AG09309 (cell line): ENCODE measurements at regions not wholly inside any gene's neighbourhood (a gene's known extent, or its start where the extent isn't known, plus 50 kb on each side); places are given as distances from the start of the nearest gene placed in this dataset.

ENCODE experiments used
- DNase-seq: peaks from one replicate; pipeline ENCODE4 v3.0.0-alpha.2; 2010; ENCODE audit warnings: low read depth
- H3K4me3 ChIP-seq: 2 replicates; pipeline ENCODE4 v1.5.1; 2011; ENCODE audit warnings: mild to moderate bottlenecking, low read depth, low read length, moderate library complexity; ENCODE audit not compliant: control insufficient read depth
- TF ChIP-seq, protein P1 (sequence below): IDR thresholded peaks from 2 replicates; pipeline ENCODE4 v1.5.1; 2011; ENCODE audit warnings: mild to moderate bottlenecking, low read depth, low read length, inconsistent platforms; ENCODE audit not compliant: insufficient read depth, control insufficient read depth; ENCODE audit errors: missing control alignments

- no peak overlapping the region for H3K4me3 ChIP-seq
- TF ChIP-seq, protein P1, sequence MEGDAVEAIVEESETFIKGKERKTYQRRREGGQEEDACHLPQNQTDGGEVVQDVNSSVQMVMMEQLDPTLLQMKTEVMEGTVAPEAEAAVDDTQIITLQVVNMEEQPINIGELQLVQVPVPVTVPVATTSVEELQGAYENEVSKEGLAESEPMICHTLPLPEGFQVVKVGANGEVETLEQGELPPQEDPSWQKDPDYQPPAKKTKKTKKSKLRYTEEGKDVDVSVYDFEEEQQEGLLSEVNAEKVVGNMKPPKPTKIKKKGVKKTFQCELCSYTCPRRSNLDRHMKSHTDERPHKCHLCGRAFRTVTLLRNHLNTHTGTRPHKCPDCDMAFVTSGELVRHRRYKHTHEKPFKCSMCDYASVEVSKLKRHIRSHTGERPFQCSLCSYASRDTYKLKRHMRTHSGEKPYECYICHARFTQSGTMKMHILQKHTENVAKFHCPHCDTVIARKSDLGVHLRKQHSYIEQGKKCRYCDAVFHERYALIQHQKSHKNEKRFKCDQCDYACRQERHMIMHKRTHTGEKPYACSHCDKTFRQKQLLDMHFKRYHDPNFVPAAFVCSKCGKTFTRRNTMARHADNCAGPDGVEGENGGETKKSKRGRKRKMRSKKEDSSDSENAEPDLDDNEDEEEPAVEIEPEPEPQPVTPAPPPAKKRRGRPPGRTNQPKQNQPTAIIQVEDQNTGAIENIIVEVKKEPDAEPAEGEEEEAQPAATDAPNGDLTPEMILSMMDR, result no peak
- no peak for DNase-seq
These were observed 61.2 kb upstream of the TRABD2B start for GRCh38 chr1:48058135-48059025.

DNA sequence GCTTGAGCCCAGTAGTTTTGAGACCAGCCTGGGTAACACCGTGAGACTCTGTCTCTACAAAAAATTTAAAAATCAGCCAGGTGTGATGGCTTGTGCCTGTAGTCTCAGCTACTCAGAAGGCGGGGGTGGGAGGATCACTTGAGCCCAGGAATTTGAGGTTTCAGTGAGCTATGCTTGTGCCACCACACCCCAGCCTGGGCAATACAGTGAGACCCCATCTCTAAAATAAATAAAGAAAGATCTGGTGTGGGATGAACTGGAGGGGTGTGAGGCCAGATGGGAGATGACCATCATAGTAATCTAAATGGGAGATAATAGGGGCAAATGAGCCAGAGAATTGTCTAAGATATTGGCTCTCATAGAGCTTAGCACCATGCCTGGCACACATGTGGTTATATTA is 60.1 kb upstream of the TRABD2B start:
- TF ChIP-seq, protein P1, result no peak
- DNase-seq, result no peak
- no peak overlapping the region for H3K4me3 ChIP-seq

- H3K4me3 ChIP-seq, result no peak overlapping the region
- TF ChIP-seq, protein P1, result no peak
- no peak for DNase-seq
These were observed 58.9 kb upstream of the TRABD2B start for GRCh38 chr1:48055876-48056764.

DNA sequence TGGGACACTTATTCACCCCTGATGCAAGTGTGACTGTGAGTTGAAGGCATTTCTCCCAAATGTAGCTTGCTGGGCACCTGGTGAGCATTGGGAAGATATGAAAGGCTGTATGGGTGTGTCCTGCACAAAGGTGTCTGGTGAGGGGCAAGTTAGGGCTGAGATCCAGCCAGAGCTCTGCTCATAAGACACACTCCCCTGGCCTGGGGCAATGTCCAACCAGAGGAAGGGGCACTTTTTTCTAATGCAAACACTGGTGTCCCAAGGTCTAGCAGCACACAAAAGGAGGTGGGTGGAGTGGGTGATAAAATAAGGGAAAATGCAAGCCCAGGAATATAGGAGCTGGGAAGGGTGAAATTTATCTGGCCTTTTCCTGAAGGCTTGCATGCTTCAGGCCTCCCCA is 57.0 kb upstream of the TRABD2B start:
- no peak overlapping the region for H3K4me3 ChIP-seq
- TF ChIP-seq, protein P1, result no peak
- no peak for DNase-seq

- DNase-seq, result no peak
- H3K4me3 ChIP-seq, result no peak overlapping the region
- TF ChIP-seq, protein P1, result no peak
These were observed 55.7 kb upstream of the TRABD2B start for GRCh38 chr1:48052923-48053291.

- DNase-seq, result no peak
- TF ChIP-seq, protein P1, result no peak
- no peak overlapping the region for H3K4me3 ChIP-seq
These were observed 54.4 kb upstream of the TRABD2B start for GRCh38 chr1:48051466-48052126.
